ENCODE measurements at regions not wholly inside any gene's neighbourhood (a gene's known extent, or its start where the extent isn't known, plus 50 kb on each side); places are given as distances from the start of the nearest gene placed in this dataset.

DNA sequence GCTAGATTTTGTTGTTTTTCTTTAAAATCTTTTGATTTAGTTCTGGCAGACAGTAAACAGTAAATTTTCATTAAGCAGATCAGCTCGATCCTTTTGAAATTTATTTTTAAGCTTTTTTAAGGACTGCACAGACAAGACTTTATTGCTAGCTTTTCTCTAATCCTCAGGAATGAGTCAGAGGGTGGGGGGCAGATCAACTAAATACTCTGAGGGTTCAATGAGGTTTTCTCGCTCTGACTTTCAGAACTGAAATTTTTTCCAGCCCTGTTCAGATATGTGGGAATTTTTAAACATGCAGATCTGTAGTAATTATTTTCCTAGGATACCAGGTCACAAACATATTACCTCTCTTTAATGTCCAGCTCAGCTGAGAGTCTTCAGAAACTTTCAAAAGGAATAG is 977.2 kb downstream of the CDH11 start:
- no peak for FAIRE-seq
- no peak for DNase-seq (ENCODE audit: low read depth)
- no peak for TF ChIP-seq CTCF (IDR thresholded peaks at IDR 0.05; ENCODE audit: insufficient read depth, low read length, severe bottlenecking)

GRCh38 chr16:64138621-64139020 is 983.2 kb downstream of the CDH11 start:
- H3K4me3 ChIP-seq (ENCODE audit: low read depth, low read length): no peak overlapping the region
- TF ChIP-seq CTCF (IDR thresholded peaks at IDR 0.05; ENCODE audit: insufficient read depth, low read length, severe bottlenecking): no peak
- H3K27me3 ChIP-seq (ENCODE audit: control insufficient read depth, insufficient read depth, low read length): no peaks in the 10 kb centered on the region
- no peak for FAIRE-seq
- DNase-seq (ENCODE audit: low read depth): no peak
- no peaks in the 10 kb centered on the region for H3K36me3 ChIP-seq (ENCODE audit: control insufficient read depth, insufficient read depth, low read length)

More for the DNA sequence above, 977.2 kb downstream of the CDH11 start:
- no peak overlapping the region for H3K4me3 ChIP-seq (ENCODE audit: low read depth, low read length)
- no peaks in the 10 kb centered on the region for H3K36me3 ChIP-seq (ENCODE audit: control insufficient read depth, insufficient read depth, low read length)
- H3K27me3 ChIP-seq (ENCODE audit: control insufficient read depth, insufficient read depth, low read length): no peaks in the 10 kb centered on the region

DNA sequence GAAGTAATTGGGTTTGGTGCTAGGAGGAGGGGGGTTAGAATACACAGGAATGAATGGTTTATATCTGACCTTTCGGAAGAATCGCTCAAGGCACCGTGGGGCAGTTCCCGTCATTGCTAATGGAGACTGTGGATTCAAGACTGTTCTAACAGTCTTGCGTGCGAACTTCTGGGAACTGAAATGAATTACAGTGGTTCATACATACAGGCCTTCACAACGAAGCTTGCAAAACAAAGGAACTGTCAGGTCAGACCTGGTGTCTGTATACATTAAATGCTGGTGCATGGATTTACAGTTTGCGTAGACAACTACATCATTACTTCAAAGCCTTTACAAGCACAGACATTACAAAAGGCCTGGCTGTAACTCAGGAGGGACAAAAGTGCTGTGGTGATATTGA is 983.9 kb downstream of the CDH11 start:
- Histone ChIP-seq H3K4me3 (ENCODE audit: low read depth, low read length) (no peak overlapping the region), H3K36me3 (ENCODE audit: control insufficient read depth, insufficient read depth, low read length) (no peaks in the 10 kb centered on the region), H3K27me3 (ENCODE audit: control insufficient read depth, insufficient read depth, low read length) (no peaks in the 10 kb centered on the region)
- FAIRE-seq (no peak), DNase-seq (ENCODE audit: low read depth) (no peak)
- no peak for TF ChIP-seq CTCF (IDR thresholded peaks at IDR 0.05; ENCODE audit: insufficient read depth, low read length, severe bottlenecking)

- no peak for TF ChIP-seq CTCF (IDR thresholded peaks at IDR 0.05; ENCODE audit: insufficient read depth, low read length, severe bottlenecking)
- H3K4me3 ChIP-seq (ENCODE audit: low read depth, low read length): no peak overlapping the region
- H3K27me3 ChIP-seq (ENCODE audit: control insufficient read depth, insufficient read depth, low read length): no peaks in the 10 kb centered on the region
- no peak for DNase-seq (ENCODE audit: low read depth)
- no peak for FAIRE-seq
- no peaks in the 10 kb centered on the region for H3K36me3 ChIP-seq (ENCODE audit: control insufficient read depth, insufficient read depth, low read length)
Observed at GRCh38 chr16:64136743-64137142, 985.1 kb downstream of the CDH11 start.

- no peak overlapping the region for H3K4me3 ChIP-seq (ENCODE audit: low read depth, low read length)
- no peaks in the 10 kb centered on the region for H3K27me3 ChIP-seq (ENCODE audit: control insufficient read depth, insufficient read depth, low read length)
- TF ChIP-seq CTCF (IDR thresholded peaks at IDR 0.05; ENCODE audit: insufficient read depth, low read length, severe bottlenecking): no peak
- FAIRE-seq: no peak
- no peak for DNase-seq (ENCODE audit: low read depth)
- no peaks in the 10 kb centered on the region for H3K36me3 ChIP-seq (ENCODE audit: control insufficient read depth, insufficient read depth, low read length)
Observed at GRCh38 chr16:64136314-64136713, 985.5 kb downstream of the CDH11 start.

DNA sequence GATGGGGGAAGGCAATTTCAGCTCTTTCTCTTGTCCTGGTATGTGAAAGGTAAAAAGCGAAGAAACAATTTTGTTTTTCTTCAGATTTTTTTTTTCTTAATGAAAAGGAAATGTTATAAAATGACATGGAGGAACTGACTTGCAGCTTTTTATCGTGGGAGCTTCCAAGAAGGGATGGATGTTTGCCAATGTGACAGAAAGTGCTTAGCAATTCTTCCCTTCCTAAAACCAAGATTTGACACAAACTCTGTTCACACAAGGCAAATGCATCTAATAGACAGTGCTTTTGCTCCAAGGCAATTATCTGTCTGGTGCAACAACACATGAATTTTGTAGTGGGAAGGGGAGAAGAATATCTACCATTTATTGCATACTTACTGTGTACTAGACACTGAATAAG is 988.5 kb downstream of the CDH11 start:
- FAIRE-seq (no peak), DNase-seq (ENCODE audit: low read depth) (no peak)
- H3K27me3 ChIP-seq (ENCODE audit: control insufficient read depth, insufficient read depth, low read length): no peaks in the 10 kb centered on the region
- no peak for TF ChIP-seq CTCF (IDR thresholded peaks at IDR 0.05; ENCODE audit: insufficient read depth, low read length, severe bottlenecking)
- H3K4me3 ChIP-seq (ENCODE audit: low read depth, low read length): no peak overlapping the region
- no peaks in the 10 kb centered on the region for H3K36me3 ChIP-seq (ENCODE audit: control insufficient read depth, insufficient read depth, low read length)

Data from bronchial epithelial cell (primary cell).